IMR-90 (cell line): ENCODE measurements at regions not wholly inside any gene's neighbourhood (a gene's known extent, or its start where the extent isn't known, plus 50 kb on each side); places are given as distances from the start of the nearest gene placed in this dataset.

Source experiments
- ATAC-seq: fragments of 200-7000 bp; cut with Tn5 transposase; 2 replicates; pipeline ENCODE4 v1.9.1; 2020; ENCODE audit warnings: low read depth, mild to moderate bottlenecking, moderate library complexity
- BruUV-seq: library from RNA; stranded (reverse); fragments of 400-500 nt; replicated peaks from 2 replicates; lab custom pipeline; 2021; lab: Mats Ljungman, UMichigan
- CTCF ChIA-PET: fragments of 300-600 bp; formaldehyde crosslinking; extraction: SDS; loops from one replicate; lab custom pipeline; 2021; ENCODE audit warnings: antibody characterized with exemption; lab: Yijun Ruan, JAX
- POLR2A ChIA-PET: fragments of 300-600 bp; sonication (Branson Sonifier 250); formaldehyde crosslinking; loops from one replicate; lab custom pipeline; 2022; ENCODE audit warnings: antibody characterized with exemption; ENCODE audit not compliant: unreplicated experiment; lab: Charles Lee
- DNase-seq: peaks from one replicate; pipeline ENCODE4 v3.0.0; 2013
- H2AFZ ChIP-seq: replicated peaks from 2 replicates; pipeline ENCODE3; 2013; ENCODE audit warnings: low read length, mild to moderate bottlenecking; ENCODE audit not compliant: poor library complexity
- H2AK5ac ChIP-seq: 2 replicates; pipeline ENCODE4 v1.6.1; 2013; ENCODE audit warnings: low read depth, low read length, inconsistent platforms
- H2AK9ac ChIP-seq: replicated peaks from 2 replicates; pipeline ENCODE3; 2013; ENCODE audit warnings: mild to moderate bottlenecking, low read depth, low read length, moderate library complexity; ENCODE audit not compliant: poor library complexity
- H2BK120ac ChIP-seq: 2 replicates; pipeline ENCODE4 v1.6.1; 2013; ENCODE audit warnings: low read depth, low read length, inconsistent platforms
- H2BK15ac ChIP-seq: 3 replicates; pipeline ENCODE4 v1.6.1; 2013; ENCODE audit warnings: low read depth, low read length, inconsistent platforms
- H2BK20ac ChIP-seq: 2 replicates; pipeline ENCODE4 v1.6.1; 2013; ENCODE audit warnings: low read depth, mild to moderate bottlenecking, inconsistent platforms, low read length, moderate library complexity
- H2BK5ac ChIP-seq: 2 replicates; pipeline ENCODE4 v1.6.1; 2013; ENCODE audit warnings: mild to moderate bottlenecking, low read depth, low read length, inconsistent platforms; ENCODE audit not compliant: poor library complexity, severe bottlenecking
- H3K14ac ChIP-seq: replicated peaks from 2 replicates; pipeline ENCODE4 v1.6.1; 2013; ENCODE audit warnings: low read depth, low read length, inconsistent platforms
- H3K18ac ChIP-seq: 2 replicates; pipeline ENCODE4 v1.6.1; 2013; ENCODE audit warnings: low read depth, low read length, control low read depth
- H3K23ac ChIP-seq: 2 replicates; pipeline ENCODE4 v1.6.1; 2013; ENCODE audit warnings: low read depth, low read length, inconsistent platforms
- H3K27ac ChIP-seq: 2 replicates; pipeline ENCODE4 v1.5.1; 2013; ENCODE audit warnings: mild to moderate bottlenecking, control low read depth, low read length; ENCODE audit not compliant: insufficient read depth
- H3K27me3 ChIP-seq: 2 replicates; pipeline ENCODE4 v1.6.1; 2013; ENCODE audit warnings: low read length; ENCODE audit not compliant: control insufficient read depth, insufficient read depth
- H3K36me3 ChIP-seq: 2 replicates; pipeline ENCODE4 v1.6.1; 2013; ENCODE audit warnings: low read length, mixed read lengths; ENCODE audit not compliant: control insufficient read depth, insufficient read depth
- H3K4ac ChIP-seq: 2 replicates; pipeline ENCODE4 v1.6.1; 2013; ENCODE audit warnings: low read depth, low read length, inconsistent platforms
- H3K4me1 ChIP-seq: 2 replicates; pipeline ENCODE4 v1.6.1; 2013; ENCODE audit warnings: low read length, mixed read lengths; ENCODE audit not compliant: control insufficient read depth, insufficient read depth
- H3K4me2 ChIP-seq: 2 replicates; pipeline ENCODE4 v1.6.1; 2013; ENCODE audit warnings: low read depth, mild to moderate bottlenecking, control low read depth, low read length, moderate library complexity
- H3K4me3 ChIP-seq: 2 replicates; pipeline ENCODE4 v1.5.1; 2013; ENCODE audit warnings: low read depth, mild to moderate bottlenecking, control low read depth, low read length, moderate library complexity; ENCODE audit not compliant: insufficient read depth
- H3K56ac ChIP-seq: 2 replicates; pipeline ENCODE4 v1.6.1; 2013; ENCODE audit warnings: low read length, inconsistent platforms; ENCODE audit not compliant: insufficient read depth; ENCODE audit errors: extremely low read depth
- H3K79me1 ChIP-seq, 2 experiments: 2 replicates each; pipeline ENCODE4 v1.6.1; 2013; ENCODE audit warnings: low read length in 2 of 2, inconsistent platforms in 1 of 2, low read depth in 1 of 2
- H3K9ac ChIP-seq: 2 replicates; pipeline ENCODE4 v1.6.1; 2013; ENCODE audit warnings: low read depth, low read length, control low read depth
- H3K9me1 ChIP-seq: 2 replicates; pipeline ENCODE4 v1.6.1; 2013; ENCODE audit warnings: low read length, inconsistent platforms; ENCODE audit not compliant: insufficient read depth
- H3K9me3 ChIP-seq: 2 replicates; pipeline ENCODE4 v1.6.1; 2013; ENCODE audit warnings: low read length; ENCODE audit not compliant: control insufficient read depth, insufficient read depth
- H4K20me1 ChIP-seq: 2 replicates; pipeline ENCODE4 v1.6.1; 2013; ENCODE audit warnings: low read length, inconsistent platforms; ENCODE audit not compliant: insufficient read depth
- H4K5ac ChIP-seq: 2 replicates; pipeline ENCODE4 v1.6.1; 2013; ENCODE audit warnings: mild to moderate bottlenecking, low read depth, low read length, control low read depth
- H4K8ac ChIP-seq, 2 experiments: 2 replicates each; pipeline ENCODE4 v1.6.1; 2013; ENCODE audit warnings: low read depth in 2 of 2, low read length in 2 of 2, control low read depth in 1 of 2, inconsistent platforms in 1 of 2
- H4K91ac ChIP-seq: 2 replicates; pipeline ENCODE4 v1.6.1; 2013; ENCODE audit warnings: low read depth, low read length, inconsistent platforms; ENCODE audit not compliant: insufficient read depth
- BHLHE40 ChIP-seq: fragments of 150-350 bp; IDR thresholded peaks from 2 replicates; pipeline ENCODE4 v1.6.1; 2016; ENCODE audit warnings: mild to moderate bottlenecking, low read depth, low read length
- MAFK ChIP-seq: IDR thresholded peaks from 2 replicates; pipeline ENCODE4 v1.6.1; 2012; ENCODE audit warnings: low read depth, low read length, improper control_type of control experiment
- MAZ ChIP-seq: IDR thresholded peaks from 2 replicates; pipeline ENCODE4 v1.6.1; 2012; ENCODE audit warnings: low read depth, mild to moderate bottlenecking, low read length, improper control_type of control experiment, moderate library complexity, borderline replicate concordance
- NFE2L2 ChIP-seq: fragments of 150-350 bp; IDR thresholded peaks from 2 replicates; pipeline ENCODE4 v1.6.1; 2016; ENCODE audit warnings: low read depth, mild to moderate bottlenecking, low read length
- WGBS, 2 experiments: methylation state at CpG; one replicate each; pipeline versions ENCODE4 v1.1.5 to v1.1.7; 2013; ENCODE audit warnings: missing lambda C conversion rate in 2 of 2; ENCODE audit not compliant: insufficient read length in 1 of 2; ENCODE audit errors: extremely low coverage in 2 of 2; 5-methylcytosine and 5-hydroxymethylcytosine counted together
- dilution Hi-C: fragments of 300-500 bp; cut with HindIII; formaldehyde crosslinking; loops from one replicate; pipeline ENCODE4 v1.14.3; 2018; ENCODE audit warnings: low sequenced_read_pairs; ENCODE audit not compliant: unreplicated experiment
- in situ Hi-C: fragments of 300-500 bp; cut with MboI; formaldehyde crosslinking; loops from 3 replicates; pipeline ENCODE4 v1.14.3; 2019; ENCODE audit warnings: low sequenced_read_pairs, inconsistent platforms, mixed read lengths
- intact Hi-C: fragments of 100-400 bp; cut with micrococcal nuclease; formaldehyde crosslinking; loops from 2 replicates; pipeline ENCODE4 v1.10.0; 2022

DNA sequence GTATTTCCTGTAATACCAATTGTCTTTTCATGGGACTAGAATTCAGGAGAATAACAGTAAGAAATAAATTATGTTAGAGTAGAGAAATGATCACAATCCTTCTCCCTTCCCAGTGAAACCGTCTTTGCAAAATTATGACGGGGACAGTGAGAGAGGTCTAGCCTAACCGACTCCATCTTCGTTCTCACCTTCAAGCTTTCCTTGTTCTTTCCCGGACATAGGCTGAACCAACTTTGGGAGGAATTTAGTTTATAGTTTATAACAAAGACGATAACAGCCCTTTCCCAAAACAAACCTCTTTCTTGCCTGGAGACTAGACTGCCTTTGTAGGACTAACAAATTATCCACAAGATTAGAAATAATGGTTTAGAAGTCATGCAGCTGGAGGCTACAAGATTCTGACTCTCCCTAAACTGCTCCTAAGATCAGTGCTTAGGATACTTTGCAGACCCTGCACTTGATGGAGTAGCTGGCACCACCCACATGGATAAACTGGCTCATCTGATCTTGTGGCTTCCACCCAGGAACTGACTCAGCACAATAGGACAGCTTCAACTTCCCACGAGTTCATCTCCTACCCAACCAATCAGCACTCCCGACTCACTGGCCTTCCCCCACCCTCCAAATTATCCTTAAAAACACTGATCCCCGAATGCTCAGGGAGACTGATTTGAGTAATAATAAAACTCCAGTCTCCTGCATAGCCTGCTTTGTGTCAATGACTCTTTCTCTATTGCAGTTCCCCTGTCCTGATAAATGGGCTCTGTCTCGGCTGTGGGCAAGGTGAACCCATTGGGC is 521.2 kb upstream of the TBX3 start:
- Histone ChIP-seq H3K27me3 (no peaks in the 10 kb centered on the region), H4K91ac (no peak overlapping the region), H4K20me1 (no peaks in the 10 kb centered on the region), H2BK120ac (no peak overlapping the region), H3K4me1 (peaks cover 1% of the 10 kb centered on the region), H3K14ac (no peak overlapping the region), H2BK5ac (no peak overlapping the region), H3K9me3 (no peaks in the 10 kb centered on the region), H3K4me3 (no peak overlapping the region), H2AK9ac (no peak overlapping the region), H4K8ac (no peak overlapping the region), H2BK15ac (peak overlapping the region; percentile 45; the same call in 1 of the 3 replicates), H2AK5ac (no peak overlapping the region), H2AFZ (no peak overlapping the region), H3K36me3 (no peaks in the 10 kb centered on the region), H2BK20ac (no peak overlapping the region), H3K23ac (no peak overlapping the region), H3K4me2 (no peak overlapping the region), H3K9me1 (0 out of 2 replicates have a peak, but pooled peaks cover under 1% of the 10 kb centered on the region), H3K56ac (no peak overlapping the region), H3K9ac (no peak overlapping the region), H3K27ac (no peak overlapping the region), H3K4ac (no peak overlapping the region), H3K79me1 (no peaks in the 10 kb centered on the region), H3K18ac (no peak overlapping the region), H4K5ac (no peak overlapping the region)
- no CpG with 5 or more reads among the region's 10 CpGs for WGBS, 2 experiments
- in situ Hi-C loops, result no loop called here
- ATAC-seq, result peak; percentile 42
- CTCF ChIA-PET, result interaction anchor here (0.6 kb wide), 1 partner anchor 10 kb away, joined by 6 read pairs; no protein-coding TSS in a partner anchor
- dilution Hi-C loops, result no loop called here
- intact Hi-C loops, result no loop called here
- POLR2A ChIA-PET, result no interaction called here
- TF ChIP-seq MAFK, result peak; percentile 82
- peak; percentile 54; the same call in 1 of the 2 replicates for TF ChIP-seq NFE2L2
- no peak for TF ChIP-seq MAZ
- TF ChIP-seq BHLHE40, result no peak
- BruUV-seq, result no TSS peak
- DNase-seq, result peak; percentile 68
